PC-9 (cell line): ENCODE measurements at regions not wholly inside any gene's neighbourhood (a gene's known extent, or its start where the extent isn't known, plus 50 kb on each side); places are given as distances from the start of the nearest gene placed in this dataset.

Experiments used
- BruUV-seq: library from RNA; stranded (reverse); fragments of 400-500 nt; replicated peaks from 2 replicates; lab custom pipeline; 2021; lab: Mats Ljungman, UMichigan
- CTCF ChIA-PET: fragments of 300-600 bp; sonication (Branson Sonifier 250); formaldehyde crosslinking; loops from one replicate; lab custom pipeline; 2022; ENCODE audit warnings: antibody characterized with exemption; lab: Charles Lee
- POLR2A ChIA-PET: fragments of 300-600 bp; sonication (Branson Sonifier 250); formaldehyde crosslinking; loops from one replicate; lab custom pipeline; 2022; ENCODE audit warnings: antibody characterized with exemption; ENCODE audit not compliant: unreplicated experiment; lab: Charles Lee
- DNase-seq, 2 experiments: peaks; one replicate each; pipeline versions ENCODE4 v3.0.0 to v3.0.0-alpha.2; 2015 to 2022; ENCODE audit warnings: mixed read lengths in 1 of 2
- H2AFZ ChIP-seq: fragments of 200-600 bp; sonication (generic); 2 replicates; pipeline ENCODE4 v1.8.1; 2017; ENCODE audit warnings: antibody characterized with exemption
- H3F3A ChIP-seq: fragments of 200-600 bp; sonication (generic); 2 replicates; pipeline ENCODE4 v1.8.1; 2017; ENCODE audit warnings: antibody characterized with exemption, mild to moderate bottlenecking, low read depth; ENCODE audit not compliant: insufficient read depth
- H3K27ac ChIP-seq: fragments of 200-600 bp; sonication (generic); 2 replicates; pipeline ENCODE4 v1.6.1; 2016; ENCODE audit warnings: mixed run types
- H3K27me3 ChIP-seq: fragments of 200-600 bp; sonication (generic); 2 replicates; pipeline ENCODE4 v1.6.1; 2016; ENCODE audit warnings: low read depth, mixed run types; ENCODE audit not compliant: insufficient read depth
- H3K36me3 ChIP-seq: fragments of 200-600 bp; sonication (generic); 2 replicates; pipeline ENCODE4 v1.6.1; 2016; ENCODE audit warnings: low read depth, mixed run types
- H3K4me1 ChIP-seq: fragments of 200-600 bp; sonication (generic); replicated peaks from 2 replicates; pipeline ENCODE4 v1.6.1; 2016; ENCODE audit warnings: mixed run types; ENCODE audit not compliant: insufficient read depth
- H3K4me2 ChIP-seq: fragments of 200-600 bp; sonication (generic); 2 replicates; pipeline ENCODE4 v1.6.1; 2017; ENCODE audit warnings: mixed run types
- H3K4me3 ChIP-seq: fragments of 200-600 bp; sonication (generic); 2 replicates; pipeline ENCODE4 v1.6.1; 2016; ENCODE audit warnings: mixed run types
- H3K79me2 ChIP-seq: fragments of 200-600 bp; sonication (generic); 2 replicates; pipeline ENCODE4 v1.6.1; 2017; ENCODE audit warnings: low read depth, mixed run types
- H3K9me2 ChIP-seq: fragments of 200-600 bp; sonication (generic); 2 replicates; pipeline ENCODE4 v1.8.1; 2017; ENCODE audit warnings: mild to moderate bottlenecking; ENCODE audit not compliant: insufficient read depth
- H3K9me3 ChIP-seq: fragments of 200-600 bp; sonication (generic); 2 replicates; pipeline ENCODE4 v1.8.1; 2016; ENCODE audit warnings: low read depth; ENCODE audit not compliant: insufficient read depth
- H4K20me1 ChIP-seq: fragments of 200-600 bp; sonication (generic); 2 replicates; pipeline ENCODE4 v1.8.1; 2017; ENCODE audit not compliant: insufficient read depth
- EZH2 ChIP-seq: fragments of 200-600 bp; sonication (generic); IDR thresholded peaks from 2 replicates; pipeline ENCODE4 v1.8.0; 2017; ENCODE audit warnings: antibody characterized with exemption, low read depth
- intact Hi-C: fragments of 100-400 bp; cut with micrococcal nuclease; formaldehyde crosslinking; loops from one replicate; pipeline ENCODE4 v1.10.0; 2022; ENCODE audit not compliant: unreplicated experiment
- TF ChIP-seq, protein P1 (sequence below): fragments of 200-600 bp; sonication (generic); conservative IDR thresholded peaks from 2 replicates; pipeline ENCODE4 v1.6.1; 2017; ENCODE audit warnings: mixed run types, antibody characterized with exemption, mild to moderate bottlenecking, moderate library complexity

DNA sequence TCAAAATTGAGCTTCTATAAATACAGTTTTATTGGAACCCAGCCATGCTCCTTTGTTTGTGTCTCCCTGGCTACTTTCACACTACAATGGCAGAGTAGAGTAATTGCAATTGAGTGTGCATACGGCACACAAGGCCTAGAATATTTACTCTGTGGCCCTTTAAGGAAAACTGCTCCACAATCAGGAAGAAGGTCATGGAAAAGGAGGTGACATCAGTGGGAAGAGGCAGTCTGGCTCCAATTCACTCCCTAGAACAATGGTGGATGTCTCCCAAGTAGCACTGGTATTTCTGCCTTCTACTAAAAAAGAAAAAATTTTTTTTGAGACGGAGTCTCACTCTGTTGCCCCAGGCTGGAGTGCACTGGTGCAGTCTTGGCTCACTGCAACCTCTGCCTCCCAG lies 51.3 kb downstream of the KRTAP19-8 start:
- intact Hi-C loops = no loop called here
- H2AFZ ChIP-seq = no peak overlapping the region
- DNase-seq = no peak
- no peaks in the 10 kb centered on the region for H3F3A ChIP-seq
- no peak overlapping the region for H3K27ac ChIP-seq
- no peak overlapping the region for H3K4me2 ChIP-seq
- H3K9me3 ChIP-seq = no peaks in the 10 kb centered on the region
- H3K79me2 ChIP-seq = no peaks in the 10 kb centered on the region
- no peak overlapping the region for H3K4me3 ChIP-seq
- no peaks in the 10 kb centered on the region for H3K4me1 ChIP-seq
- no TSS peak for BruUV-seq
- no peaks in the 10 kb centered on the region for H3K36me3 ChIP-seq
- TF ChIP-seq, protein P1, sequence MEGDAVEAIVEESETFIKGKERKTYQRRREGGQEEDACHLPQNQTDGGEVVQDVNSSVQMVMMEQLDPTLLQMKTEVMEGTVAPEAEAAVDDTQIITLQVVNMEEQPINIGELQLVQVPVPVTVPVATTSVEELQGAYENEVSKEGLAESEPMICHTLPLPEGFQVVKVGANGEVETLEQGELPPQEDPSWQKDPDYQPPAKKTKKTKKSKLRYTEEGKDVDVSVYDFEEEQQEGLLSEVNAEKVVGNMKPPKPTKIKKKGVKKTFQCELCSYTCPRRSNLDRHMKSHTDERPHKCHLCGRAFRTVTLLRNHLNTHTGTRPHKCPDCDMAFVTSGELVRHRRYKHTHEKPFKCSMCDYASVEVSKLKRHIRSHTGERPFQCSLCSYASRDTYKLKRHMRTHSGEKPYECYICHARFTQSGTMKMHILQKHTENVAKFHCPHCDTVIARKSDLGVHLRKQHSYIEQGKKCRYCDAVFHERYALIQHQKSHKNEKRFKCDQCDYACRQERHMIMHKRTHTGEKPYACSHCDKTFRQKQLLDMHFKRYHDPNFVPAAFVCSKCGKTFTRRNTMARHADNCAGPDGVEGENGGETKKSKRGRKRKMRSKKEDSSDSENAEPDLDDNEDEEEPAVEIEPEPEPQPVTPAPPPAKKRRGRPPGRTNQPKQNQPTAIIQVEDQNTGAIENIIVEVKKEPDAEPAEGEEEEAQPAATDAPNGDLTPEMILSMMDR = no peak
- TF ChIP-seq EZH2 = no peak
- POLR2A ChIA-PET = interaction anchor here (0.6 kb wide), 1 partner anchor 131 kb away, joined by 3 read pairs; no protein-coding TSS in a partner anchor
- H4K20me1 ChIP-seq = no peaks in the 10 kb centered on the region
- H3K27me3 ChIP-seq = no peaks in the 10 kb centered on the region
- CTCF ChIA-PET = no interaction called here
- no peaks in the 10 kb centered on the region for H3K9me2 ChIP-seq

DNA sequence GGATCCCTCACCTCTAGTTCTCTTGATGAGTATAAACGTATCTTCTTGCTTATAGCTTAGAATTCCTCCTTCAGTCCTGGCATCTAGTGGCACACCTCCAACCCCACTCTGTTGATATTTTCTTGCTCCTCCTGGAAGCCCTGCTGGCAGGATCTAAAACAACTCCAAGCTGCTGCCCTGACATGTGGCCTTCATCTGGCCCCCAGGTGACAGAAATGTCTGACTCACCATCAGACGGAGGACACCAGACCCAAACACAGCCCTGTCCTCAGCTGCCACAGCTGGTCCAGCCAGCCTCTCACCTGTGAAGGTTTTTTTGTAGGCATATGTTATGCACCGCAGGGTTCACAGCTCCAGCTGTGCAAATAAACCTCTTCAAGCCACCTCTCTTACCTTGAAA lies 53.4 kb downstream of the KRTAP19-8 start:
- Histone ChIP-seq H2AFZ (no peak overlapping the region), H3K36me3 (no peaks in the 10 kb centered on the region), H3K27ac (no peak overlapping the region), H3K9me3 (no peaks in the 10 kb centered on the region), H3F3A (no peaks in the 10 kb centered on the region), H3K4me3 (no peak overlapping the region), H3K4me1 (no peaks in the 10 kb centered on the region), H3K4me2 (no peak overlapping the region), H3K79me2 (no peaks in the 10 kb centered on the region), H4K20me1 (no peaks in the 10 kb centered on the region), H3K9me2 (no peaks in the 10 kb centered on the region), H3K27me3 (no peaks in the 10 kb centered on the region)
- intact Hi-C loops = no loop called here
- no peak for TF ChIP-seq EZH2
- TF ChIP-seq, protein P1 = no peak
- no TSS peak for BruUV-seq
- ChIA-PET CTCF (no interaction called here), POLR2A (no interaction called here)
- no peak for DNase-seq

DNA sequence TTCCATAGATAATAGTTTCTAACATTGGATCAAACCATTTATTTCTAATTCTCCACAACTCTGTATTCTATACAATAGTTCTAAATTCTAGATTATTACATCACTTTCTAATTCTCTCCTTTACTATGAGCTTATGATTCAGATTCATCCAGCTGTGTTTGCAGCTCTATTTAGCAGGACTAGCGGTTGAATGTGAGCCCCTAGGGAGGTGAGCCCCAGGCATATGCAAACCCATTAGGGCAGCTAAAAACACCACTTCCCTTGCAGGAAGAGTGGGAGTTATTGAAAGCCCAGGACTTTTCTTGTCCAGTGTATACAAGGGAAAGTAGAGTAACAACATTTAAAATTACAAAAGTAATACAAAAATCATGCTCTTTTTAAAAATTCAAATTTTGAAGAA lies 56.9 kb downstream of the KRTAP19-8 start:
- no peak overlapping the region for H3K4me3 ChIP-seq
- intact Hi-C loops = no loop called here
- no peaks in the 10 kb centered on the region for H3K4me1 ChIP-seq
- no TSS peak for BruUV-seq
- no peaks in the 10 kb centered on the region for H3K9me3 ChIP-seq
- DNase-seq = no peak
- H3K4me2 ChIP-seq = no peak overlapping the region
- H3K9me2 ChIP-seq = no peaks in the 10 kb centered on the region
- H3F3A ChIP-seq = no peaks in the 10 kb centered on the region
- POLR2A ChIA-PET = no interaction called here
- CTCF ChIA-PET = no interaction called here
- no peaks in the 10 kb centered on the region for H4K20me1 ChIP-seq
- no peaks in the 10 kb centered on the region for H3K79me2 ChIP-seq
- no peak overlapping the region for H2AFZ ChIP-seq
- TF ChIP-seq, protein P1 = no peak
- TF ChIP-seq EZH2 = no peak
- H3K36me3 ChIP-seq = no peaks in the 10 kb centered on the region
- H3K27ac ChIP-seq = no peak overlapping the region
- no peaks in the 10 kb centered on the region for H3K27me3 ChIP-seq
